ENCODE measurements at regions not wholly inside any gene's neighbourhood (a gene's known extent, or its start where the extent isn't known, plus 50 kb on each side); places are given as distances from the start of the nearest gene placed in this dataset.

GRCh38 chr2:6393819-6394218, 471.9 kb downstream of the CMPK2 start:
- TF ChIP-seq ISL1 (CRISPR knock-in tag; IDR thresholded peaks at IDR 0.05) (no peak), CREB5 (CRISPR knock-in tag; IDR thresholded peaks at IDR 0.05; ENCODE audit: low read depth) (no peak), ZC3H10 (CRISPR knock-in tag; IDR thresholded peaks at IDR 0.05) (no peak), OSR1 (CRISPR knock-in tag; IDR thresholded peaks at IDR 0.05) (no peak), PPARA (CRISPR knock-in tag; IDR thresholded peaks at IDR 0.05; ENCODE audit: borderline replicate concordance) (no peak)
- no peak for ATAC-seq

GRCh38 chr2:6394276-6394675, 471.4 kb downstream of the CMPK2 start:
- TF ChIP-seq PPARA (CRISPR knock-in tag; IDR thresholded peaks at IDR 0.05; ENCODE audit: borderline replicate concordance) (no peak), RARB (CRISPR knock-in tag; IDR thresholded peaks at IDR 0.05) (no peak), SNAI2 (CRISPR knock-in tag; IDR thresholded peaks at IDR 0.05) (no peak), ISL1 (CRISPR knock-in tag; IDR thresholded peaks at IDR 0.05) (no peak), TCF4 (CRISPR knock-in tag; IDR thresholded peaks at IDR 0.05; ENCODE audit: borderline replicate concordance) (no peak), TOX (CRISPR knock-in tag; IDR thresholded peaks at IDR 0.05; ENCODE audit: borderline replicate concordance) (no peak), ZNF565 (CRISPR knock-in tag; conservative IDR thresholded peaks at IDR 0.05; ENCODE audit: low read depth) (no peak), ARNTL (CRISPR knock-in tag; IDR thresholded peaks at IDR 0.05; ENCODE audit: borderline replicate concordance, low read depth) (no peak), ZNF70 (CRISPR knock-in tag; IDR thresholded peaks at IDR 0.05) (no peak), OSR1 (CRISPR knock-in tag; IDR thresholded peaks at IDR 0.05) (no peak), ZC3H10 (CRISPR knock-in tag; IDR thresholded peaks at IDR 0.05) (no peak), ZNF8 (CRISPR knock-in tag; IDR thresholded peaks at IDR 0.05) (no peak), CREB5 (CRISPR knock-in tag; IDR thresholded peaks at IDR 0.05; ENCODE audit: low read depth) (no peak), ZFP30 (CRISPR knock-in tag; IDR thresholded peaks at IDR 0.05) (no peak), POU6F1 (CRISPR knock-in tag; IDR thresholded peaks at IDR 0.05; ENCODE audit: borderline replicate concordance, low read depth) (no peak), CSDC2 (CRISPR knock-in tag; IDR thresholded peaks at IDR 0.05) (no peak)
- TF ChIP-seq, protein P1, sequence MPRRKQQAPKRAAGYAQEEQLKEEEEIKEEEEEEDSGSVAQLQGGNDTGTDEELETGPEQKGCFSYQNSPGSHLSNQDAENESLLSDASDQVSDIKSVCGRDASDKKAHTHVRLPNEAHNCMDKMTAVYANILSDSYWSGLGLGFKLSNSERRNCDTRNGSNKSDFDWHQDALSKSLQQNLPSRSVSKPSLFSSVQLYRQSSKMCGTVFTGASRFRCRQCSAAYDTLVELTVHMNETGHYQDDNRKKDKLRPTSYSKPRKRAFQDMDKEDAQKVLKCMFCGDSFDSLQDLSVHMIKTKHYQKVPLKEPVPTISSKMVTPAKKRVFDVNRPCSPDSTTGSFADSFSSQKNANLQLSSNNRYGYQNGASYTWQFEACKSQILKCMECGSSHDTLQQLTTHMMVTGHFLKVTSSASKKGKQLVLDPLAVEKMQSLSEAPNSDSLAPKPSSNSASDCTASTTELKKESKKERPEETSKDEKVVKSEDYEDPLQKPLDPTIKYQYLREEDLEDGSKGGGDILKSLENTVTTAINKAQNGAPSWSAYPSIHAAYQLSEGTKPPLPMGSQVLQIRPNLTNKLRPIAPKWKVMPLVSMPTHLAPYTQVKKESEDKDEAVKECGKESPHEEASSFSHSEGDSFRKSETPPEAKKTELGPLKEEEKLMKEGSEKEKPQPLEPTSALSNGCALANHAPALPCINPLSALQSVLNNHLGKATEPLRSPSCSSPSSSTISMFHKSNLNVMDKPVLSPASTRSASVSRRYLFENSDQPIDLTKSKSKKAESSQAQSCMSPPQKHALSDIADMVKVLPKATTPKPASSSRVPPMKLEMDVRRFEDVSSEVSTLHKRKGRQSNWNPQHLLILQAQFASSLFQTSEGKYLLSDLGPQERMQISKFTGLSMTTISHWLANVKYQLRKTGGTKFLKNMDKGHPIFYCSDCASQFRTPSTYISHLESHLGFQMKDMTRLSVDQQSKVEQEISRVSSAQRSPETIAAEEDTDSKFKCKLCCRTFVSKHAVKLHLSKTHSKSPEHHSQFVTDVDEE (CRISPR knock-in tag; IDR thresholded peaks at IDR 0.05) = no peak
- TF ChIP-seq, protein P2, sequence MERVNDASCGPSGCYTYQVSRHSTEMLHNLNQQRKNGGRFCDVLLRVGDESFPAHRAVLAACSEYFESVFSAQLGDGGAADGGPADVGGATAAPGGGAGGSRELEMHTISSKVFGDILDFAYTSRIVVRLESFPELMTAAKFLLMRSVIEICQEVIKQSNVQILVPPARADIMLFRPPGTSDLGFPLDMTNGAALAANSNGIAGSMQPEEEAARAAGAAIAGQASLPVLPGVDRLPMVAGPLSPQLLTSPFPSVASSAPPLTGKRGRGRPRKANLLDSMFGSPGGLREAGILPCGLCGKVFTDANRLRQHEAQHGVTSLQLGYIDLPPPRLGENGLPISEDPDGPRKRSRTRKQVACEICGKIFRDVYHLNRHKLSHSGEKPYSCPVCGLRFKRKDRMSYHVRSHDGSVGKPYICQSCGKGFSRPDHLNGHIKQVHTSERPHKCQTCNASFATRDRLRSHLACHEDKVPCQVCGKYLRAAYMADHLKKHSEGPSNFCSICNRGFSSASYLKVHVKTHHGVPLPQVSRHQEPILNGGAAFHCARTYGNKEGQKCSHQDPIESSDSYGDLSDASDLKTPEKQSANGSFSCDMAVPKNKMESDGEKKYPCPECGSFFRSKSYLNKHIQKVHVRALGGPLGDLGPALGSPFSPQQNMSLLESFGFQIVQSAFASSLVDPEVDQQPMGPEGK (CRISPR knock-in tag; IDR thresholded peaks at IDR 0.05; ENCODE audit: borderline replicate concordance) = no peak
- ATAC-seq = no peak

- no peak for ATAC-seq
- TF ChIP-seq POU6F1 (CRISPR knock-in tag; IDR thresholded peaks at IDR 0.05; ENCODE audit: borderline replicate concordance, low read depth) = no peak
- TF ChIP-seq CSRNP3 (CRISPR knock-in tag; IDR thresholded peaks at IDR 0.05) = no peak
- no peak for TF ChIP-seq ZFP3 (CRISPR knock-in tag; IDR thresholded peaks at IDR 0.05)
- TF ChIP-seq GLIS3 (CRISPR knock-in tag; IDR thresholded peaks at IDR 0.05) = no peak
- no peak for TF ChIP-seq PPARA (CRISPR knock-in tag; IDR thresholded peaks at IDR 0.05; ENCODE audit: borderline replicate concordance)
- TF ChIP-seq TCF4 (CRISPR knock-in tag; IDR thresholded peaks at IDR 0.05; ENCODE audit: borderline replicate concordance) = no peak
Observed at GRCh38 chr2:6398421-6398820, 467.3 kb downstream of the CMPK2 start.

Measured in SK-N-SH treated with all-trans-retinoic acid at 6 μM for 48 hours (cell line).